HG03039 (cell line): ENCODE measurements at regions not wholly inside any gene's neighbourhood (a gene's known extent, or its start where the extent isn't known, plus 50 kb on each side); places are given as distances from the start of the nearest gene placed in this dataset.
"Not testable (repeated sequence)": the region's sequence is repeated elsewhere in the genome, so short reads cannot be mapped to it uniquely, and the experiment has no call there.

Experiments
- ATAC-seq: cut with Tn5 transposase; IDR thresholded peaks from one replicate; pipeline ENCODE4 v1.9.1; 2021; ENCODE audit warnings: mild to moderate bottlenecking, moderate library complexity; ENCODE audit not compliant: unreplicated experiment

DNA sequence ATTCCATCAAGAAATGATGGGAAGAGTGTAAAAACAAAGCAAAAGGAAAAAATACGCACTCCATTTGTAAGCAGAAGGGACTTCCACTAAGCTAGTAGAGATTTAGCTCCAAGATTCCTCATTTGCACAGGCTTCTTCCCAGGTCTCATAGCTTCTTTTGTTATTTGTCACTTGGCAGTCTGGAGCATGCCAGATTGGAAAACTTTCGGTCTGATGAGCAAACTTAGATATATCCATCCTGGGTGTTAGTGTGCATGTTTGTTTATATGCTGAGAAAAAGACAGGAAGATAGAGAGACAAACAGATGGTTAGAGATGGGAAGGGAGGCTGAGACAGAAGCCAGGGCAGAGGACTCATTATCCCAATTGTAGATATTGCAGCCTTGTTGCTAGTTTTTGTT, 1644.5 kb upstream of the NUDT12 start:
- no peak for ATAC-seq

DNA sequence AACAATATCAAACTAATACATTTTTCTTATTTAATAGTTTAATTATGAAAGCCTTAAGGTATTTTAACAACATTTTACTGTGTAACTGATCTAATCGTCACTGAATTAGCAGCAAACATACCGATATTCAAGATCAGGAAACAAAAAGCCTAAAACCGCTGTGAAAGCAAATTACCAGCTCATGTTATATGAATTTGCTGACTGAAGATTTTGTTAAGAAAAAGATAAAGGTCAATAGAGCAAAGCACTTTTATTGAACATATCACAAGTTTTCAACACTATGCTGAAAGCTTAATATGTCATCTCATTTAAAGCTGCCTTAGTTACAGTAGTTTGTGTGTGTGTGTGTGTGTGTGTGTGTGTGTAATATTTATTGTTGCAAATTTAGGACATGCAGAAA, 1634.9 kb upstream of the NUDT12 start:
- no peak for ATAC-seq

DNA sequence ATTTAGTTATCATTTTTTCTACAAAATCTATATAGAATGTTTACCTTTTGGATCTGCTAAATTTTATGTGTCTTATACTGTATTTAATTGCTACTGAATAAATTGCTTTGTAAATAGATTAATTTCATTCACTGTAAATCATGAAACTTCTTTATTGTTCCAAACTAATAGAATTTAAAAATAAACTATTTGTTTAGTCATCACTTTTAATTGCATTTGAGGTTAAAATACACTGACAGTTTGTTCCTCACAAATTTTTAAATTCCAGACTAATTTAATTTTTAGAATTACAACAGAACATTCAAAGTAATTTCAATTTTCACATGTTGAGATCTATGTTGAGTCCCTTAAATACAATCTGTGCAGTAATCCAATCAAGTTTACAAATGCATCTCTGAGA, 1633.2 kb upstream of the NUDT12 start:
- ATAC-seq = no peak

DNA sequence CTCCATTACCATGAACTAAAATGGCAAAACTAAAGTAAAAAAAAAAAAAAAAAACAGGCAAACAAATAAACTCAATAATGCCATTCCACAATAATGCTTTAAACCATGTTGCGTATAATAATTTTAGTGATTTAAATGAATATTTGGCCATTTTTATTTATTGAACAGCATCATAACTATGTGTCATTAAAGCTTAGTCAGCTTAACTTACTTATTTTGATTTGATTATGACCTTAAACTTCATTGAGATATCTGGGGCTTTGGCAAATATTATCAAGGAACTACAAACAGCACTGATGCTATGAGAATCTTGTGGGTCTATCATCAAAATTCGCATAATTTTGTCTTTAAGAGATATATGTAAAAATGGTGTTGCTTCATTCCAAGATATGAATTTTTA, 1610.3 kb upstream of the NUDT12 start:
- ATAC-seq = no peak

DNA sequence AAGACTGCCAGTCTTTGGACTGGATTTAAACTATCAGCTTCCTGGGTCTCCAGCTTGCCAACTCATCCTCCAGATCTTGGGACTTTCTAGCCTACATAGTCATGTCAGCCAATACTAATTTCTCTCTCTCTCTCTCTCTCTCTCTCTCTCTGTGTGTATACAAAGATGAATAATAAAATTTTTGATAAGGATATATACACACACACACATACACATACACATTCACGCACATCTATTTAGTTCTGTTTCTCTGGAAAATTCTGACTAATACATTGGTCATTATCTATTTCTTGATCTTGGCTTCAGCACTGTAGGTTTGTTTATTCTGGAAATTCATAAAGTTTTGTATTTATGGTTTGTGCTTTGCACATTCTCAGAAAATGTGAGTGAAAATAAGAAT, 1606.2 kb upstream of the NUDT12 start:
- ATAC-seq = no peak

DNA sequence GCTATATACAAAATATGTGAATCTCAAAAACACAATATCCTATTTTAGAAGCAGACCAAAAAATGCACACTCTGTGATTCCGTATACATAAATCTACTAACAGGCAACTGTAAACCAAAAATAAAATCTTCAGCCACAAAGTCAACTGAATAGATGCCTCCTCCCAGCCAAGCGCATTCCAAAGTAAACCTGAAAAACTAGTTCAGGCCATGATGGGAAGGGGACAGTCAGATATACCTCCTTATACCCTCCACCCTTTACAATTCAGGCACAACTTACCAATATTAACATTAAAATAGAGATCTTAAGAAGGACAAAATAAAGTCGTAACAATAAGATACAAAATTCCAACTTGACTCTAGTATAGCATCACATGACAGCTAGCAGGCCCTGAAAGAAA, 1604.5 kb upstream of the NUDT12 start:
- ATAC-seq = no peak

DNA sequence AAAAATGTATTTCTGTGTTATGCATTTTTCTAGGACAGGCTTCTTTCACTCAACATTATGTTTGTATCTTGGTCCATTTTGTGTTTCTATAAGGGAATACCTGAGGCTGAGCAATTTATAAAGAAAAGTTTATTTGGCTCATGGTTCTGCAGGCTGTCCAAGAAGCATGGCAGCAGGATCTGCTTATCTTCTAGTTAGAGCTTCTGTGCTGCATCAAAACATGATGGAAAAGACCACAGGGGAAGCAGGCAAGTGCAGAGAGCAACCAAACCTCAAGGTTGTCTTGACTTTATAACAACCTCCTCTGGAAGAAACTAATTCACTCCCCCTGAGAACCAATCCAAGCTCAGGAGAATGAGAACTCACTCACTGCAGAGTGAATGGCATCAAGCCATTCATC, 1601.0 kb upstream of the NUDT12 start:
- ATAC-seq = no peak

DNA sequence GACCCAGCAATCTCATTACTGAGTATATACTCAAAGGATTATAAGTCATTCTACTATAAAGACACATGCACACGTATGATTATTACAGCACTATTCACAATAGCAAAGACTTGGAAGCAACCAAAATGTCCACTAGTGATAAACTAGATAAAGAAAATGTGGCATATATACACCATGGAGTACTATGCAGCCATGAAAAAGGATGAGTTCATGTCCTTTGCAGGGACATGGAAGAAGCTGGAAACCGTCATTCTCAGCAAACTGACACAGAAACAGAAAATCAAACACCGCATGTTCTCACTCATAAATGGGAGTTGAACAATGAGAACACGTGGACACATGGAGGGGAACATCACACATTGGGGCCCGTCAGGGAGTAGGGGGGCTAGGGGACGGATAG, 1600.0 kb upstream of the NUDT12 start:
- not testable (repeated sequence) for ATAC-seq

DNA sequence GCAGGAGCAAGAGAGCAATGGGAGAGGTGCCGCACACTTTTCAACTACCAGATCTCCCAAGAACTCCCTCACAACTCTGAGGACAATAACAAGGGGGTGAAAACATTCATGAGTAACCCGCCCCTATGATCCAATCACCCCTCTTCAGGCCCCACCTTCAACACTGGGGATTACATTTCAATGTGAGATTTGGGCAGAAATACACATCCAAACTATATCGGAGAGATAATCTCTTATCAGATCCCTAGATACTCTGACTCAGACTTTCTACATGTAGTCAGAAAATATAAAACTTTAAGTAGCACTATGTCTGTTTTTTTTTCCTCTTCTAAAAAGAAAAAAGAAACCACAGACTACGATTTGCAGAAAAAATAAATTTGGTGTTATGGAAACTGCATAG, 1595.9 kb upstream of the NUDT12 start:
- no peak for ATAC-seq

DNA sequence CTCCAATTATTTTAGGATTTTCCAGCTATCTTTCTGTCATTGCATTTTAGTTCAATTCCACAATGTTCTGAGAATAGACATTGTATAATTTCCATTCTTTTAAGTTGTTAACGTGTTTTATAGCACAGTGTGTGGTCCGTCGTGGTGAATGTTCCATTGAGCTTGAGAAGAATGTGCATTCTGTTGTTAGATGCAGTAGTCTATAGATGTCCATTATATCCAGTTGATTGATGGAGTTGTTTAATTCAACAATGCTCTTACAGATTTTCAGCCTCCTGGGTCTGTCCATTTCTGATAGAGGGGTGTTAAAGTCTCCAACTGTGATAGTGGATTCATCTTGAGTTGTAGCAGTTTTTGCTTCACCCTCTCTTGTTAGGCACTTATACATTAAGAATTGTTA, 1587.7 kb upstream of the NUDT12 start:
- no peak for ATAC-seq

DNA sequence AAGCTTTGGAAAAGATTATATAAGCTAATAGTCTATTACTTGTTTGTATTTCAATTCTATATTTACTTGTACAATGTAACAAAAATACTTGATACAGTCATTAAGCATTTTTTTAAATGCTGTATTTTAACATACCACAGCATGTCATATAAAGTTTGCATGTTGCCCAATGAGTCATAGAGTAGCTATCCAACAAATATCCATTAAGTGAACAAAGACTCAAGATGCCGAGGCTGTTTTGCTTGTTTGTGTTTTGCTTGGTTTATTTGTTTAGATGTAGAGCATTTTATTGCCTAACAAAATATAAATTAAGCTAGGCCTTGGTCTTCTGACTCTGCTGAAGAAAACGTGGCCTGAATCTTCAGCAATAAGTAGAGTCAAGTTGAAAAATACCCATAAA, 1584.3 kb upstream of the NUDT12 start:
- ATAC-seq = no peak

DNA sequence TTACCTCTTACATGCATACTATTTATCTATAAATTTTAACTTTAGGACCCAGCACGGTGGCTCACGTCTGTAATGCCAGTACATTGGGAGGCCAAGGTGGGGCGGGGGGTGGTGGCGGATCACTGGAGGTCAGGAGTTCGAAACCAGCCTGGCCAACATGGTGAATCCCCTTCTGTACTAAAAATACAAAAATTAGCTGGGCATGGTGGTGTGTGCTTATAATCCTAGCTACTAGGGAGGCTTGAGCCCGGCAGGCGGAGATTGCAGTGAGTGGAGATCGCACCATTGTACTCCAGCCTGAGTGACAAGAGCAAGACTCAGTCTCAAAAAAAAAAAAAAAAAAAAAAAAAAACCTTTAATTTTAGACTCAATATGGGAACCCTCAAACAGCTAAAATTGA, 1582.6 kb upstream of the NUDT12 start:
- no peak for ATAC-seq

DNA sequence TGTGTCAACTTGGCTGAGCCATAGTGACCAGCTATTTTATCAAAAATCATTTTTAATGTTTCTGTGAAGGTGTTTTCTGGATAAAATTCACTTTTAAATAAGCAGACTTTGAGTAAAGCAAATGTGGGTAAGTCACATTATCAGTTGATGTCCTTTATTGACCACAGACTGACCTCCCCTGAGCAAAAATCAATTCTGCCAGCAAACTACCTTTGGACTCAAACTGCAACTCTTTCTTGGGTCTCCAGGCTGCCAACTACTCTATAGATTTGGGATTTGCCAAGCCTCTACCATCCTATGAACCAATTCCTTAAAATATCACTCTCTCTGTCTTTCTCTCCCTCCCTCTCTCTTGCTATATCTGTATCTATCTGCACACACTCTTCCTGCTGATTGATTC, 1571.7 kb upstream of the NUDT12 start:
- no peak for ATAC-seq

DNA sequence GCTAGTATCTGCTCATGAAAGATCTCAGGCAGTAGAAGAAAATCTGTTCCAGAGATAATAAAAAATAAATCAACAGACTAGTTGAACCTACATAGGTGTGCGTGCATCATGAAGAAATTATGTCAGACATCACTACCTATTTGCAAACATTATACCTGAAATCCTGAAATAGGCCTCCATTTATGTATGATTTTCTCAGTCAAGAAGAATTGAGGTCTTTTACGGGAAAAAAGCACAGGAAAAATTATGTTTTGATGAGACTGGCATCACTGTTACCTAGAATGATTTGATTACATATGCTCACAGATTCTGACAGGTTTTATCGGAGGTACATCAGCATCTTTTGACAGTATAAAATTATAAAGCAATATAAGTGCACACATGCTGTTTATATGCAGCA, 1570.5 kb upstream of the NUDT12 start:
- no peak for ATAC-seq

DNA sequence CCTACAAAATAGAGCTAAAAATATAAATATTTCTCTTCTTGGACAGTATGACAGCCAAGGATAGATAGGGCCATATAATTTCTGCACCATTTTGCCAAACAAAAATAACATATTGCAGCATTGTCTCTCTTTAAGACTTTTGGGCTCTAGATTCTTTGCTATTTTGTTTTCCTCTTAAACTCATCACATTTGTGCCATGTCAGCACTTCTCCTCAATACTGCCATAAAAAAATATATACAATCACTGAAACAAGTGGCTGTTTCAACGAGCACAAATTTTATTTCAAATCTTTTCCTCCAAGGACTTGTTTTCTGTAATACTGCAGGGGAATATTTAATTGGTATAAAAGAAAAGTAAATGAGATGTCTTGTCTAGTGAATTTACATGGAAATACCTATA, 1570.0 kb upstream of the NUDT12 start:
- ATAC-seq = no peak

DNA sequence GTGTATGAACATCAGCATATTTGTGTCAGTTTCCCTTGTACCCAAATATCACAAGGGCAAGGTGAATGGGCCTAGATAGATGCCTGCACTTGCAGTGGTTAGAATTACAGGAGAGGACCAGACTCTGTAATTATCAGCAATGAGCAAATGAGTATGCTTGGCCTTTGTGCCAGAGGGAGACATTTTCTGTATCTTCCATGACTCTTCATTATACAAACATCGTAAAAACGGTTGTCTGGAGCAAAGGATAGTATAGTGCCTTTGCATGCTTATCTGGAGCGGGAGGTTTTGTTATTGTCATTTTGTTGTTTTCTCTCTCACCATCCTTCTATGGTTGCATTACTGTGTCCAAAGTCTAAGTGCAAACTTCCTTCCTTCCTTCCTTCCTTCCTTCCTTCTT, 1568.5 kb upstream of the NUDT12 start:
- no peak for ATAC-seq

DNA sequence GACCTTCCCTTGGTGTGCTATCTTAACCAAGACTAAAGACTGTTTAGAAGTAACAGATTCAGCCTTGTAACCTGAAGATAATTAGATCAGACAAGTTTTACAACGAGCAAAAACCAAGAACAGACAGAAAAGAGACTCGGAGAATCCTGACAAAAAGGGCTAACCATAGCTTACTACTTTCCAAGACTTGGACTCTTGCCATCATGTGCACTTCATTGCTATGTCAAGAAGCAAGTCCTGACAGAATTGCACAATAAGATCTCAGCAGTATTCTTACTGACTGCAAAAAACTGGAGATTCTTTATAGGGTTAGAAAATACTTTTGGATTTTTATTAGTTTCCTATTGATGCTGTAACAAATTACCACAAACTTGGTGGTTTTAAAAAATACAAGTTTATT, 1539.0 kb upstream of the NUDT12 start:
- ATAC-seq = no peak

DNA sequence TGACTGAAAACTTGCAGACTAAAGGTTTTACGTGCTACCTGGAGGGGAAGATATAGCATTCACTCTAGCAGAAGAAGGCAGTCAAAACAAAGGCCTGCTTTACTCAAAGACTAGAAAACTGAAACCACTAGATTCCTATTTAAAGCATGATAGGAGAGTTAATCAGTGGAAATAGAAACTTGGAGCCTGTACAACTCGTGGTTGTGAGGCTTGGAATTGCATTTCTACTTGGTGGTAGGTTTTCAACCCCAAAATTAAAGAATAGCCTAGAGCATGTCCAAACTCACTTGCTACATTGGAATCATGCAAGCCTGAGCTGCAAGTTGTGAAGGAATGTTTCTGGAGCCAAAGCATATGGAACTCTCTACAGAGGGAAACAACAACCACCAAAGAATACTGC, 1526.4 kb upstream of the NUDT12 start:
- no peak for ATAC-seq

DNA sequence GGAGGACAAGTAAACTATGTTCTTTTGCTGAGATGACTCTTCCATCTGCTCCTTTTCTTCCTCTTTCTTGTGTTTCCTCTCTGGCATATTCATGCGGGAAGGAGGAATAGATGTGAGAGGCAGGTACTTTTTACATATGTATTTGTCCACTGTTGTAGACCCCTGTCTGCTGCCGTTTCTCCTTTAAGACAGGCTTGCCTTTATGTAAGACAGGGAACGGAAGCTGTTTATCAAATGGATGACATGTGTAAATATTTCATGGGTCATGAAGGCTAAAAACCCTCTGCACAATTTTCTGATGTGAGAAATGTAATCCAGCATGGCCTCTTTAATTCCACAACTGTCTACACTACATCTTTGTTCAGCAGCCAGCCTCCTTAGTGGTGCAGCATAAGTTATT, 1525.5 kb upstream of the NUDT12 start:
- no peak for ATAC-seq

DNA sequence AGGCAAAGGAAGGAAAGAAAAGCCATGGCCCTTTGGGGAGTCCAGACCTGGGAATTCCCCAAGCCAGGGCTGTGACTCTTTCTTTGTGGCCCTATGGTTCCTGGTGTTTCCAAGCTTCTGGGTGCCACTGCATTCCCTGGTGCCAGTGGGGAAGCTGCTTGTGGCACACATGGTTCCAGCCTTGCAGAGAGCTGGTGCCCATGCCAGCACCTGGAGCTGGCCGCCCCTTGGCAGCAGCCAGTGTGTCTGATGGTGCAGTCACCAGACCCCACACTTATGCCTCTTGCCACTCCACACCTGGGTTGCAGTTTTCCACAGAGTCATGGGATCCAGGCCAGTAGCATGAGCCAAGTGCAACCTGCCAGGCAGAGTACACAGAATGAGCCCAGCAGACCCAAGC, 1495.3 kb upstream of the NUDT12 start:
- no peak for ATAC-seq

DNA sequence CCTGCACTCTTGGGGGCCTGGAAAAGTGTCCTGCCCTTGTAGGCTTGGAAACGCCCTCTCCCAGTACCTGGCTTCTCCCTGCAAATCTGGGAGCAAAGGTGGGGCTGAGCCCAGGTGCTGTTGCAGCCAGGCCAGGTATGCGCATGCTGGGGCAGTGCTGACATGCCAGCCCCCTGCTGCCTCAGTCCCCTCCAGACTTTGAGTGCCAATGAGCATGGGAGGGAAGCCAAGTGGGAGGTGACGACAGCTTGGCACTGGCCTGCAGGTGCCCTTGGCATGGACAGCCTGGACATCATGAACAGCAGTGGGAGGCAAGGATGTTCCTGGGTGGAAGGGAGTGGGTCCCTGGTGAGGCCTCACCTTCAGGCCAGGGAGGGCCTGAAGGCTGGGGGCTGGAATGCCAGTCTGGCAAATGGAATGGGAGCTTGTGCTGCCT, 1494.4 kb upstream of the NUDT12 start:
- no peak for ATAC-seq

DNA sequence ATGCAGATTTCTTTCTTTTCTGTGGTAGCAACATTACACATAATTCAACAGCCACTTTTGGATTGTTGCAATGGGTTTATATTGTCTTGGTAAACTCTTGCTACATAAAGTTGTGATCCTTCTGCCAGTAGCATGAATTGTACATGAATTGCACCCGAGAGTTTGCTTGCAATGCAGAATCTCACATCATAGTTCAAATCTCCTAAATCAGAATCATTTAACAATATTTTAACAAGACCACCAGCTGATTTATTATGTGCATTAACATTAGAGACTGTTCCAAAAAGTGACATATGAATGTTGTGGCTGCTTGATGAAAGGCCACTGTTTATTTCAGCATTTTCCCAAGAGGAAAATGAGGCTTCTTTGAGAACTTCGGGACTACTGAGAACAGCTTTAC, 1491.8 kb upstream of the NUDT12 start:
- no peak for ATAC-seq

DNA sequence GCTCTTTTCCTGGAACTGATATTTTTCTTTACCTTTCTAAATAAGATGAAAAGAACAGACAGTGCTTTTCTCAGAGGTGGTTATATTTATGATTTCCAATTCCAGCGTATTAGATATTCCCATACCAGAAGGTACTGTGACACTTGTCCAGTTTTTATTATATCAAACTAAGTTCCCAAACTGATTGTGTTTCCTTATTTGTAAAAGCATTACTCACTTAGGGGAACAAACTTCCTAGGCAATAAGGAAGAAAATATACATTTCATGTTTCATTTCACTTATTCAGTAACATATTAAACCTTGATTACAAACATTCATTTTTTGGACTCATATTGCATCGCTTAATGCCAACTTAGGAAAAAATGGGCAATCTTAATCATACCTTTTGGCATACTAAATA, 1480.0 kb upstream of the NUDT12 start:
- no peak for ATAC-seq

DNA sequence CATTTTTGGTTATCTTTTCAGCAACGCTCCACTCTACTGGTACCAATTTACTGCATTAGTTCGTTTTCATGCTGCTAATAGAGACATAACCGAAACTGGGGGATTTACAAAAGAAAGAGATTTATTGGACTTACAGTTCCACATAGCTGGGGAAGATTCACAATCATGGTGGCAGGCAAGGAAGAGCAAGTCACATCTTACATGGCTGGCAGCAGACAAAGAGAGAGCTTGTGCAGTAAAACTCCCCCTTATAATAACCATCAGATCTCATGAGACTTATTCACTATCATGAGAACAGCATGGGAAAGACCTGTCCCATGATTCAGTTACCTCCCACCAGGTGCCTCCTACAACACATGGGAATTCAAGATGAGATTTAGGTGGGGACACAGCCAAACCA, 1474.2 kb upstream of the NUDT12 start:
- not testable (repeated sequence) for ATAC-seq
